CD4-positive, CD25-positive, alpha-beta regulatory T cell (primary cell): ENCODE measurements at regions not wholly inside any gene's neighbourhood (a gene's known extent, or its start where the extent isn't known, plus 50 kb on each side); places are given as distances from the start of the nearest gene placed in this dataset.

Experiments used
- ATAC-seq, 2 donors: fragments of 150-1000 bp; cut with Tn5 transposase; one replicate each; pipeline ENCODE4 v1.10.0; 2021; ENCODE audit warnings: low read depth in 2 of 2, moderate number of reproducible peaks in 2 of 2, moderate library complexity in 1 of 2
- DNase-seq, 3 donors: peaks; one replicate each; pipeline versions ENCODE4 v3.0.0 to v3.0.0-alpha.2; 2012 to 2022; ENCODE audit warnings: mixed read lengths in 1 of 3
- H3K27ac ChIP-seq: one replicate; pipeline ENCODE4 v1.7.0; 2013; ENCODE audit warnings: mild to moderate bottlenecking, low read length; ENCODE audit not compliant: insufficient read depth, poor library complexity, severe bottlenecking
- H3K27me3 ChIP-seq: one replicate; pipeline ENCODE4 v1.7.0; 2013; ENCODE audit warnings: low read length; ENCODE audit not compliant: control insufficient read depth, insufficient read depth
- H3K36me3 ChIP-seq: one replicate; pipeline ENCODE4 v1.7.0; 2013; ENCODE audit warnings: mild to moderate bottlenecking, low read length, moderate library complexity; ENCODE audit not compliant: control insufficient read depth, insufficient read depth
- H3K4me1 ChIP-seq: 2 replicates; pipeline ENCODE4 v1.7.0; 2013; ENCODE audit warnings: mild to moderate bottlenecking, low read length; ENCODE audit not compliant: insufficient read depth, control insufficient read depth, poor library complexity, severe bottlenecking
- H3K4me3 ChIP-seq: one replicate; pipeline ENCODE4 v1.7.0; 2013; ENCODE audit warnings: low read depth, mild to moderate bottlenecking, low read length, moderate library complexity
- H3K9me3 ChIP-seq, 2 experiments: 1 replicate in 1 of 2; 2 replicates in 1 of 2; pipeline ENCODE4 v1.7.0; 2013; ENCODE audit warnings: low read length in 2 of 2, mild to moderate bottlenecking in 1 of 2, moderate library complexity in 1 of 2; ENCODE audit not compliant: control insufficient read depth in 2 of 2
- H3K27ac Mint-ChIP-seq, 3 donors: one replicate each; pipeline ENCODE4 v1.8.0; 2020 to 2022; ENCODE audit warnings: mild to moderate bottlenecking in 3 of 3, mixed read lengths in 3 of 3, moderate library complexity in 2 of 3
- H3K27me3 Mint-ChIP-seq: one replicate; pipeline ENCODE4 v1.8.0; 2022; ENCODE audit warnings: mild to moderate bottlenecking, mixed read lengths
- H3K36me3 Mint-ChIP-seq: one replicate; pipeline ENCODE4 v1.8.0; 2020; ENCODE audit warnings: mixed read lengths
- H3K4me1 Mint-ChIP-seq, 4 donors: one replicate each; pipeline ENCODE4 v1.8.0; 2020 to 2022; ENCODE audit warnings: mixed read lengths in 4 of 4, mild to moderate bottlenecking in 1 of 4
- H3K4me3 Mint-ChIP-seq, 4 donors: one replicate each; pipeline ENCODE4 v1.8.0; 2020 to 2022; ENCODE audit warnings: mild to moderate bottlenecking in 4 of 4, mixed read lengths in 4 of 4, moderate library complexity in 3 of 4
- H3K9me3 Mint-ChIP-seq, 7 donors: one replicate each; pipeline ENCODE4 v1.8.0; 2020 to 2022; ENCODE audit warnings: mixed read lengths in 7 of 7, mild to moderate bottlenecking in 3 of 7, moderate library complexity in 2 of 7

DNA sequence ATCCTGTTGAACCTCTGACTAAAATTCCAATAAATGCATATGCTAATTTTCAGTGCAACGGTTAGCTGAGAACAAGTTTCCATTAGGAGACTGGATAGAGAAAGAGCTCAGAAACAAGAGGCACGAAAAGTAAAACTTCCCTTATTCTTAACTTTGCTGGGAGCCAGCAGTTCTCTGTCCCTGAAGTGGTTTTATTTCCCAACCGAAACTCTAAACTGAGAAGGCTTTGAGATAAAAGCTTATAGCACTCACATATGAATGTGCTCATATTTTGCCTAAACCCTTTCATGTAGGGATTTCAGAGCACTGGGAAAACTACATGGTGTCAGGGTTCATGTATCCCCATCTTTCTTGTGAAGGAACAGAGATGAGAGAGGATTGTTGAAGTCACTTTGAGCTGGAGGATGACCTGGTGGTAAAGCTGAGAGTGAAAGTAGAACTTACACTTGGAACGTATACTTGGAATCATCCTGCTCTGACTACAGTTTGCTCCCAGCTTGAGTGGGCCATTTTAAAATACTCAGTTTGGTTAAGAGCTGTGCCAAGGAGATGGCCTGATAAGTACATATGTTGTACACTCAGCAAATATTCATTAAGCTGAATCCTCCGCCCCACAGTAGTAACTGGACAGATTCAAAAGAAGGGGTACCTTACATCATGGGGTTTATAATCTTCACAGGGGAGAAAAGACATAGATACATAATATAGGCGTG, 324.2 kb upstream of the CNR1 start:
- Histone ChIP-seq H3K36me3 (no peaks in the 10 kb centered on the region), H3K4me3 (no peak overlapping the region), H3K9me3 (no peaks in the 10 kb centered on the region), H3K4me1 (no peaks in the 10 kb centered on the region), H3K27me3 (no peaks in the 10 kb centered on the region), H3K27ac (no peak overlapping the region)
- Mint-ChIP-seq H3K4me3 (no peak overlapping the region), H3K36me3 (no peaks in the 10 kb centered on the region), H3K4me1 (no peaks in the 10 kb centered on the region), H3K9me3 (peaks cover 0 to 4% (median 0%) of the 10 kb centered on the region in 7 donors), H3K27ac (no peak overlapping the region), H3K27me3 (peaks cover 7% of the 10 kb centered on the region)
- DNase-seq: no peak
- no peak for ATAC-seq

DNA sequence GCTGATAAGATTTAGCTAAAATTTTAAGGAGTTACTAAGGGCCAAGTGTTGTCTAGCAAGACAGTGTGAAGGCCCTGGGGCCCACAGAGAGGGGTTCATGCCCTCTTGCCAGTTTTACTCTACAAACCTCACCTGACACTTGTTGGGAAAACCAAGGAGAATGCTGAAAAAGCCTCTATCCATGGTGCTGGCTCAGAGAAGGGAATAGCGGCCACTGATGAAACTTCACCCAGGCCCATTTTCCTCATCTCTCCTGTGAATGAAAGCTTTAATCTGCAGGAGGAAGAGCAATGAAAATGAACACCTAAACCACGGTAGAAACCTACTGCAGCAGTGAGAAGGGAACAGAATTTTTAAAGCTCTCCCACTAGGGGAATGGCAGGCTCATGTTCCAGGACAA, 317.3 kb upstream of the CNR1 start:
- Histone ChIP-seq H3K27me3 (no peaks in the 10 kb centered on the region), H3K36me3 (no peaks in the 10 kb centered on the region), H3K4me1 (no peaks in the 10 kb centered on the region), H3K9me3 (no peaks in the 10 kb centered on the region), H3K27ac (no peak overlapping the region), H3K4me3 (no peak overlapping the region)
- Mint-ChIP-seq H3K4me1 (no peaks in the 10 kb centered on the region), H3K36me3 (no peaks in the 10 kb centered on the region), H3K4me3 (no peak overlapping the region), H3K9me3 (peaks cover 0 to 4% (median 1%) of the 10 kb centered on the region in 7 donors), H3K27me3 (peaks cover 3% of the 10 kb centered on the region), H3K27ac (no peak overlapping the region)
- DNase-seq: no peak
- no peak for ATAC-seq

DNA sequence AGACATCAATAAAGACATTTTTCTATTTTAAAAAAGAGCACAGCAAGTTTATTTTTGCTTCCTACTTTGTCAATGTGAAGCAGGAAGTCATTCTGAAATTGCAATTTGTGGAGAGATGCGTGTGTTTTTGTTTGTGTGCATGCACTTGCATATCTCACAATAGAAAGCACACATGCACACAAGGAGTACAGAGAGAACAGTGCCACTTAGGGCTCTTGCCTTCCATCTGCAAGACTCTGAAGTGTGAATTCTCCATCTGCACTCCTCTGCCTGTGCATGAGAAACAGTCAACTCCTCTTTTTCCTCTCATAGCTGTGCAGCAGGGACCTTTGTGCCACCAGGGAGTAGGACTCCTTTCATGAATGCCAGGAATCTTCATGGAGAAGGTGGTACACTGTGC, 316.3 kb upstream of the CNR1 start:
- no peaks in the 10 kb centered on the region for H3K4me1 ChIP-seq
- Mint-ChIP-seq H3K36me3 (no peaks in the 10 kb centered on the region), H3K4me3 (no peak overlapping the region), H3K27me3 (no peaks in the 10 kb centered on the region), H3K27ac (no peak overlapping the region), H3K9me3 (peaks cover 0 to 4% (median 0%) of the 10 kb centered on the region in 7 donors), H3K4me1 (no peaks in the 10 kb centered on the region)
- ATAC-seq (no peak), DNase-seq (no peak)
- no peak overlapping the region for H3K27ac ChIP-seq
- H3K4me3 ChIP-seq: no peak overlapping the region
- no peaks in the 10 kb centered on the region for H3K36me3 ChIP-seq
- H3K9me3 ChIP-seq: no peaks in the 10 kb centered on the region
- no peaks in the 10 kb centered on the region for H3K27me3 ChIP-seq

- no peak for DNase-seq
- H3K36me3 Mint-ChIP-seq: no peaks in the 10 kb centered on the region
- no peak overlapping the region for H3K4me3 Mint-ChIP-seq
These were observed 315.4 kb upstream of the CNR1 start for GRCh38 chr6:88481519-88481918.

GRCh38 chr6:88480816-88481215, 314.7 kb upstream of the CNR1 start:
- no peak overlapping the region for H3K4me3 ChIP-seq
- H3K27me3 Mint-ChIP-seq: no peaks in the 10 kb centered on the region
- H3K9me3 ChIP-seq: no peaks in the 10 kb centered on the region
- H3K36me3 ChIP-seq: no peaks in the 10 kb centered on the region
- H3K4me1 ChIP-seq: no peaks in the 10 kb centered on the region
- no peak overlapping the region for H3K27ac ChIP-seq
- no peak overlapping the region for H3K27ac Mint-ChIP-seq
- ATAC-seq (no peak), DNase-seq (no peak)
- H3K36me3 Mint-ChIP-seq: no peaks in the 10 kb centered on the region
- no peaks in the 10 kb centered on the region for H3K4me1 Mint-ChIP-seq
- no peak overlapping the region for H3K4me3 Mint-ChIP-seq
- peaks cover 0 to 4% (median 0%) of the 10 kb centered on the region in 7 donors for H3K9me3 Mint-ChIP-seq
- no peaks in the 10 kb centered on the region for H3K27me3 ChIP-seq

More at GRCh38 chr6:88481519-88481918, 315.4 kb upstream of the CNR1 start:
- H3K27ac Mint-ChIP-seq: no peak overlapping the region
- ATAC-seq: no peak
- H3K9me3 Mint-ChIP-seq: peaks cover 0 to 4% (median 0%) of the 10 kb centered on the region in 7 donors
- Histone ChIP-seq H3K4me1 (no peaks in the 10 kb centered on the region), H3K4me3 (no peak overlapping the region), H3K9me3 (no peaks in the 10 kb centered on the region), H3K36me3 (no peaks in the 10 kb centered on the region), H3K27me3 (no peaks in the 10 kb centered on the region), H3K27ac (no peak overlapping the region)
- H3K27me3 Mint-ChIP-seq: no peaks in the 10 kb centered on the region
- H3K4me1 Mint-ChIP-seq: no peaks in the 10 kb centered on the region

DNA sequence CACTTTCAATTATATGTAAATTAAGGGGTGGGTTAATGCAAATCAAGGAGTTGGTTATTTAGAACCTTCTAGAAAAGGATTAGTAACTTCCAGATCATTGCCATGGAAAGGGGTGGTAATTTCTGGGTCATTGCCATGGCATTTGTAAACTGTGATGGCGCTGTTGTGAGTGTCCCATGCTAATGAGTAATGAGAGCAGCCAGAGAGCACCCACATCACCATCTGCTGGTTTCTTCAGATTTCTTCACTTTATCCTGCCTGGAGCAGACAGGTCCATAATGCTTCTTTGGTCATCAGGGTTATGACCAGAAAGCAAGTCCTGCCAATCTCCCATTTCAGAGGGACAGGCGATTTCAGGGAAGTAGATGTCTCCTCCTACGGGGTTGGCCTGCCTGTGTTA, 311.3 kb upstream of the CNR1 start:
- ATAC-seq (no peak), DNase-seq (no peak)
- Mint-ChIP-seq H3K4me3 (no peak overlapping the region), H3K36me3 (no peaks in the 10 kb centered on the region), H3K4me1 (no peaks in the 10 kb centered on the region), H3K27ac (no peak overlapping the region), H3K27me3 (peaks cover 4% of the 10 kb centered on the region), H3K9me3 (peaks cover 0 to 2% (median 0%) of the 10 kb centered on the region in 7 donors)
- H3K4me1 ChIP-seq: no peaks in the 10 kb centered on the region
- H3K4me3 ChIP-seq: no peak overlapping the region
- no peaks in the 10 kb centered on the region for H3K27me3 ChIP-seq
- no peaks in the 10 kb centered on the region for H3K9me3 ChIP-seq
- H3K27ac ChIP-seq: no peak overlapping the region
- H3K36me3 ChIP-seq: no peaks in the 10 kb centered on the region

- H3K4me1 ChIP-seq: no peaks in the 10 kb centered on the region
- no peaks in the 10 kb centered on the region for H3K36me3 Mint-ChIP-seq
- ATAC-seq (no peak), DNase-seq (no peak)
- no peak overlapping the region for H3K27ac Mint-ChIP-seq
- no peak overlapping the region for H3K27ac ChIP-seq
- no peaks in the 10 kb centered on the region for H3K4me1 Mint-ChIP-seq
- H3K4me3 ChIP-seq: no peak overlapping the region
- H3K9me3 ChIP-seq: no peaks in the 10 kb centered on the region
- H3K27me3 Mint-ChIP-seq: peaks cover 4% of the 10 kb centered on the region
- H3K27me3 ChIP-seq: no peaks in the 10 kb centered on the region
- H3K9me3 Mint-ChIP-seq: peaks cover 0 to 2% (median 0%) of the 10 kb centered on the region in 7 donors
- no peak overlapping the region for H3K4me3 Mint-ChIP-seq
- no peaks in the 10 kb centered on the region for H3K36me3 ChIP-seq
These were observed 310.2 kb upstream of the CNR1 start for GRCh38 chr6:88476388-88476787.

DNA sequence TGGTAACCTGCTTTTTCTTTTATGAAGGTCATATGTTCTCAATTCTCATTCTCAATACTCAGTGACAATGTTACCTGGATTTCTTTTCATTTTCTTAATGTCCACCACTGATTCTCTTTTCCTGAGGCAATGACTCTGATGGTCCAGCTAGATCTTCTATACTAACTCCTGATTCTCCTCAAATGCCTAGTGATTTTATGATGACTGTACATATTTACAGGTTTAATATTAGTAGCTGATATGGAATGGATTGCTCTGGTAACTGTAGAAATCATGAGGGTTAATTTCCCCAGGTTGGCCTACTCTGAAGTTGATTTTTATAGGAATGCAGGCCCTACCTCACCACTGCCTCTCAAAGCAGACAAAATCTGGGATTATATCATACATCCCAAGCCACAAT, 308.6 kb upstream of the CNR1 start:
- Mint-ChIP-seq H3K4me1 (no peaks in the 10 kb centered on the region), H3K9me3 (peaks cover 0 to 2% (median 0%) of the 10 kb centered on the region in 7 donors)
- no peaks in the 10 kb centered on the region for H3K4me1 ChIP-seq

More for the DNA sequence above, 308.6 kb upstream of the CNR1 start:
- H3K4me3 Mint-ChIP-seq: no peak overlapping the region
- Histone ChIP-seq H3K9me3 (no peaks in the 10 kb centered on the region), H3K27ac (no peak overlapping the region), H3K36me3 (no peaks in the 10 kb centered on the region), H3K4me3 (no peak overlapping the region), H3K27me3 (no peaks in the 10 kb centered on the region)
- H3K36me3 Mint-ChIP-seq: no peaks in the 10 kb centered on the region
- H3K27me3 Mint-ChIP-seq: peaks cover 4% of the 10 kb centered on the region
- ATAC-seq: no peak
- no peak for DNase-seq
- no peak overlapping the region for H3K27ac Mint-ChIP-seq
